Epidermal melanocyte (primary cell): ENCODE measurements at regions not wholly inside any gene's neighbourhood (a gene's known extent, or its start where the extent isn't known, plus 50 kb on each side); places are given as distances from the start of the nearest gene placed in this dataset.
"Not testable (repeated sequence)": the region's sequence is repeated elsewhere in the genome, so short reads cannot be mapped to it uniquely, and the experiment has no call there.

Experiments
- DNase-seq: peaks from one replicate; pipeline ENCODE4 v3.0.0; 2011; ENCODE audit warnings: low spot score; ENCODE audit not compliant: insufficient read length

GRCh38 chr2:14015113-14015630 is 617.3 kb upstream of the LRATD1 start:
- no peak for DNase-seq

- DNase-seq, result no peak
Observed at GRCh38 chr2:14016289-14016955, 616.1 kb upstream of the LRATD1 start.

- no peak for DNase-seq
Observed at GRCh38 chr2:14018620-14019019, 613.9 kb upstream of the LRATD1 start.

- DNase-seq, result no peak
Observed at GRCh38 chr2:14023558-14023957, 609.0 kb upstream of the LRATD1 start.

- no peak for DNase-seq
Observed at GRCh38 chr2:14039134-14039533, 593.4 kb upstream of the LRATD1 start.

GRCh38 chr2:14047491-14047890 is 585.0 kb upstream of the LRATD1 start:
- DNase-seq, result no peak

- DNase-seq, result no peak
Observed at GRCh38 chr2:14051401-14051800, 581.1 kb upstream of the LRATD1 start.

- no peak for DNase-seq
Observed at GRCh38 chr2:14053105-14053504, 579.4 kb upstream of the LRATD1 start.

GRCh38 chr2:14064346-14064745 is 568.2 kb upstream of the LRATD1 start:
- no peak for DNase-seq

GRCh38 chr2:14072338-14072737 is 560.2 kb upstream of the LRATD1 start:
- no peak for DNase-seq

- DNase-seq, result no peak
Observed at GRCh38 chr2:14074691-14075090, 557.8 kb upstream of the LRATD1 start.

GRCh38 chr2:14079576-14079975 is 552.9 kb upstream of the LRATD1 start:
- DNase-seq, result no peak

- no peak for DNase-seq
Observed at GRCh38 chr2:14081521-14081920, 551.0 kb upstream of the LRATD1 start.

- DNase-seq, result no peak
Observed at GRCh38 chr2:14082640-14083039, 549.9 kb upstream of the LRATD1 start.

- DNase-seq, result no peak
Observed at GRCh38 chr2:14094592-14094991, 537.9 kb upstream of the LRATD1 start.

- DNase-seq, result not testable (repeated sequence)
Observed at GRCh38 chr2:14099101-14099500, 533.4 kb upstream of the LRATD1 start.

GRCh38 chr2:14114275-14114674 is 518.2 kb upstream of the LRATD1 start:
- DNase-seq, result no peak

GRCh38 chr2:14120376-14120775 is 512.1 kb upstream of the LRATD1 start:
- no peak for DNase-seq

GRCh38 chr2:14123436-14124103 is 508.9 kb upstream of the LRATD1 start:
- no peak for DNase-seq

GRCh38 chr2:14125624-14126293 is 506.8 kb upstream of the LRATD1 start:
- no peak for DNase-seq

GRCh38 chr2:14126846-14127245 is 505.7 kb upstream of the LRATD1 start:
- DNase-seq, result no peak

- no peak for DNase-seq
Observed at GRCh38 chr2:14127765-14128164, 504.8 kb upstream of the LRATD1 start.
